Left renal cortex interstitium (tissue), 4 donors: ENCODE measurements at regions not wholly inside any gene's neighbourhood (a gene's known extent, or its start where the extent isn't known, plus 50 kb on each side); places are given as distances from the start of the nearest gene placed in this dataset.
"Not testable (repeated sequence)": the region's sequence is repeated elsewhere in the genome, so short reads cannot be mapped to it uniquely, and the experiment has no call there.

Experiments
- DNase-seq, 4 donors: peaks; one replicate each; pipeline ENCODE4 v3.0.0-alpha.2; 2013; ENCODE audit warnings: low read depth in 4 of 4, low spot score in 2 of 4, missing footprints in 1 of 4

GRCh38 chr20:12924126-12924525 lies 84.6 kb upstream of the SPTLC3 start:
- no peak for DNase-seq

GRCh38 chr20:12925210-12925755 lies 83.5 kb upstream of the SPTLC3 start:
- peak; percentile 29 to 57 (median 50) for DNase-seq

GRCh38 chr20:12925863-12926793 lies 82.6 kb upstream of the SPTLC3 start:
- no peak for DNase-seq

GRCh38 chr20:12927489-12927888 lies 81.3 kb upstream of the SPTLC3 start:
- no peak for DNase-seq

- no peak for DNase-seq
Observed at GRCh38 chr20:12928358-12928754, 80.4 kb upstream of the SPTLC3 start.

GRCh38 chr20:12928755-12929401 lies 79.9 kb upstream of the SPTLC3 start:
- no peak for DNase-seq

GRCh38 chr20:12936020-12936419 lies 72.8 kb upstream of the SPTLC3 start:
- DNase-seq: no peak

- DNase-seq: no peak
Observed at GRCh38 chr20:12936524-12936923, 72.2 kb upstream of the SPTLC3 start.

- DNase-seq: no peak
Observed at GRCh38 chr20:12941025-12941424, 67.7 kb upstream of the SPTLC3 start.

- DNase-seq: no peak
Observed at GRCh38 chr20:12942123-12942522, 66.6 kb upstream of the SPTLC3 start.

GRCh38 chr20:12946789-12947188 lies 62.0 kb upstream of the SPTLC3 start:
- no peak for DNase-seq

- no peak for DNase-seq
Observed at GRCh38 chr20:12947691-12948090, 61.1 kb upstream of the SPTLC3 start.

GRCh38 chr20:12949429-12949980 lies 59.3 kb upstream of the SPTLC3 start:
- DNase-seq: no peak

GRCh38 chr20:12954254-12954653 lies 54.5 kb upstream of the SPTLC3 start:
- not testable (repeated sequence) for DNase-seq

GRCh38 chr20:12955611-12956010 lies 53.2 kb upstream of the SPTLC3 start:
- DNase-seq: no peak

- no peak for DNase-seq
Observed at GRCh38 chr20:12956303-12956702, 52.5 kb upstream of the SPTLC3 start.

- no peak for DNase-seq
Observed at GRCh38 chr20:12957968-12958367, 50.8 kb upstream of the SPTLC3 start.
